SU-DHL-6 (cell line): ENCODE measurements at regions not wholly inside any gene's neighbourhood (a gene's known extent, or its start where the extent isn't known, plus 50 kb on each side); places are given as distances from the start of the nearest gene placed in this dataset.

Experiments used
- EZH2phosphoT487 ChIP-seq: fragments of 200-600 bp; sonication (generic), shearing (Covaris generic); conservative IDR thresholded peaks from 2 replicates; pipeline ENCODE4 v1.6.1; 2018; ENCODE audit warnings: mild to moderate bottlenecking, antibody characterized with exemption, low read length, moderate library complexity, mixed read lengths
- TF ChIP-seq, protein P1 (sequence below): fragments of 200-600 bp; sonication (generic); IDR thresholded peaks from one replicate; pipeline ENCODE4 v1.5.1; 2017; ENCODE audit warnings: antibody characterized with exemption, mild to moderate bottlenecking, low read length, moderate library complexity; ENCODE audit not compliant: insufficient read depth, poor library complexity, severe bottlenecking

DNA sequence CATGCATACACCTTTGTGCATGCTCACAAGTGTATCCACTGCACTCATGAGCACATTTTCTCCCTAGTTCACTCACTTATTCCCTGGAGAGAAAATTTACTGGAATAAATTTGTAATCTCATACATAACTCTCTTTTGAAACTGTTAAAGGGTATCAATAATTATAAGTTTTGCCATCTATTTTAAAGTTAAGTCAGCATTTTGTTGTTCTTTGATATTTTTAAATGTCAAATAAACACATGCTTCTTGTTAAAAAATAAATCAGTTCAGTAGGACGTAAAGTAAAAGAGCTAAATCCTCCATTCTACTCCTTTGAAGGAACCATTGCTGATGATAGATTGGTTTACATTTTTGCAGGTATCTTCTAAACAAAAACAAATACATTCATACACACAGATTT lies 522.1 kb downstream of the NR4A2 start:
- TF ChIP-seq, protein P1, sequence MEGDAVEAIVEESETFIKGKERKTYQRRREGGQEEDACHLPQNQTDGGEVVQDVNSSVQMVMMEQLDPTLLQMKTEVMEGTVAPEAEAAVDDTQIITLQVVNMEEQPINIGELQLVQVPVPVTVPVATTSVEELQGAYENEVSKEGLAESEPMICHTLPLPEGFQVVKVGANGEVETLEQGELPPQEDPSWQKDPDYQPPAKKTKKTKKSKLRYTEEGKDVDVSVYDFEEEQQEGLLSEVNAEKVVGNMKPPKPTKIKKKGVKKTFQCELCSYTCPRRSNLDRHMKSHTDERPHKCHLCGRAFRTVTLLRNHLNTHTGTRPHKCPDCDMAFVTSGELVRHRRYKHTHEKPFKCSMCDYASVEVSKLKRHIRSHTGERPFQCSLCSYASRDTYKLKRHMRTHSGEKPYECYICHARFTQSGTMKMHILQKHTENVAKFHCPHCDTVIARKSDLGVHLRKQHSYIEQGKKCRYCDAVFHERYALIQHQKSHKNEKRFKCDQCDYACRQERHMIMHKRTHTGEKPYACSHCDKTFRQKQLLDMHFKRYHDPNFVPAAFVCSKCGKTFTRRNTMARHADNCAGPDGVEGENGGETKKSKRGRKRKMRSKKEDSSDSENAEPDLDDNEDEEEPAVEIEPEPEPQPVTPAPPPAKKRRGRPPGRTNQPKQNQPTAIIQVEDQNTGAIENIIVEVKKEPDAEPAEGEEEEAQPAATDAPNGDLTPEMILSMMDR, result no peak
- TF ChIP-seq EZH2phosphoT487, result no peak
